Panc1 (cell line): ENCODE measurements at regions not wholly inside any gene's neighbourhood (a gene's known extent, or its start where the extent isn't known, plus 50 kb on each side); places are given as distances from the start of the nearest gene placed in this dataset.

ENCODE experiments used
- ATAC-seq: fragments of 200-7000 bp; cut with Tn5 transposase; 2 replicates; pipeline ENCODE4 v1.9.1; 2020; ENCODE audit warnings: mild to moderate bottlenecking, moderate library complexity
- BruUV-seq: library from RNA; stranded (reverse); fragments of 400-500 nt; replicated peaks from 2 replicates; lab custom pipeline; 2021; lab: Mats Ljungman, UMichigan
- CTCF ChIA-PET: fragments of 300-600 bp; sonication (Branson Sonifier 250); formaldehyde crosslinking; loops from one replicate; lab custom pipeline; 2022; ENCODE audit warnings: antibody characterized with exemption; lab: Charles Lee
- POLR2A ChIA-PET: fragments of 300-600 bp; sonication (Branson Sonifier 250); formaldehyde crosslinking; loops from one replicate; lab custom pipeline; 2022; ENCODE audit warnings: antibody characterized with exemption; lab: Charles Lee
- DNase-seq: peaks from one replicate; pipeline ENCODE4 v3.0.0-alpha.2; 2010; ENCODE audit warnings: low read depth, low spot score
- H3K27ac ChIP-seq: 2 replicates; pipeline ENCODE4 v1.5.1; 2011; ENCODE audit warnings: mild to moderate bottlenecking, low read length, inconsistent platforms
- H3K27me3 ChIP-seq: fragments of 200-500 bp; sonication (Bioruptor generic); 2 replicates; pipeline ENCODE4 v1.6.0; 2014; ENCODE audit warnings: low read length, inconsistent platforms; ENCODE audit not compliant: control insufficient read depth, insufficient read depth
- H3K36me3 ChIP-seq: fragments of 200-500 bp; sonication (Bioruptor generic); 2 replicates; pipeline ENCODE4 v1.5.1; 2014; ENCODE audit warnings: inconsistent platforms, mild to moderate bottlenecking, low read length, moderate library complexity; ENCODE audit not compliant: control insufficient read depth, insufficient read depth
- H3K4me1 ChIP-seq: 2 replicates; pipeline ENCODE4 v1.5.1; 2011; ENCODE audit warnings: inconsistent platforms, mild to moderate bottlenecking, low read length, moderate library complexity; ENCODE audit not compliant: control insufficient read depth, insufficient read depth
- H3K4me3 ChIP-seq, 2 experiments: 2 replicates each; pipeline ENCODE4 v1.5.1; 2011 to 2012; ENCODE audit warnings: low read depth in 2 of 2, low read length in 2 of 2, mild to moderate bottlenecking in 2 of 2, inconsistent platforms in 1 of 2, moderate library complexity in 1 of 2
- H3K9me3 ChIP-seq: fragments of 200-500 bp; sonication (Bioruptor generic); 2 replicates; pipeline ENCODE4 v1.5.1; 2014; ENCODE audit warnings: low read depth, mild to moderate bottlenecking, inconsistent platforms, low read length, moderate library complexity; ENCODE audit not compliant: control insufficient read depth, insufficient read depth
- POLR2AphosphoS5 ChIP-seq: IDR thresholded peaks from 2 replicates; pipeline ENCODE4 v1.6.1; 2012; ENCODE audit warnings: mild to moderate bottlenecking, low read depth, low read length, moderate library complexity
- SIN3A ChIP-seq: IDR thresholded peaks from 2 replicates; pipeline ENCODE4 v1.6.1; 2012; ENCODE audit warnings: low read depth, mild to moderate bottlenecking, low read length, moderate library complexity, borderline replicate concordance; ENCODE audit not compliant: insufficient read depth
- TCF7L2 ChIP-seq: IDR thresholded peaks from 2 replicates; pipeline ENCODE4 v1.6.1; 2011; ENCODE audit warnings: mild to moderate bottlenecking, low read depth, low read length, inconsistent platforms
- in situ Hi-C: cut with HindIII; loops from 2 replicates; pipeline ENCODE4 v1.10.0; 2016; ENCODE audit warnings: low sequenced_read_pairs, low pct_unique_long_range_greater_than_20kb
- intact Hi-C: fragments of 100-400 bp; cut with micrococcal nuclease; formaldehyde crosslinking; loops from one replicate; pipeline ENCODE4 v1.10.0; 2022; ENCODE audit not compliant: unreplicated experiment
- TF ChIP-seq, protein P1 (sequence below), 2 experiments: IDR thresholded peaks; 2 replicates each; pipeline ENCODE4 v1.6.1; 2011 to 2012; ENCODE audit warnings: low read depth in 2 of 2, control low read depth in 1 of 2, low read length in 1 of 2, mild to moderate bottlenecking in 1 of 2, moderate library complexity in 1 of 2; ENCODE audit not compliant: insufficient read depth in 1 of 2
- TF ChIP-seq, protein P2 (sequence below): fragments of 450-650 bp; IDR thresholded peaks from 2 replicates; pipeline ENCODE4 v1.5.1; 2017; ENCODE audit warnings: mild to moderate bottlenecking

DNA sequence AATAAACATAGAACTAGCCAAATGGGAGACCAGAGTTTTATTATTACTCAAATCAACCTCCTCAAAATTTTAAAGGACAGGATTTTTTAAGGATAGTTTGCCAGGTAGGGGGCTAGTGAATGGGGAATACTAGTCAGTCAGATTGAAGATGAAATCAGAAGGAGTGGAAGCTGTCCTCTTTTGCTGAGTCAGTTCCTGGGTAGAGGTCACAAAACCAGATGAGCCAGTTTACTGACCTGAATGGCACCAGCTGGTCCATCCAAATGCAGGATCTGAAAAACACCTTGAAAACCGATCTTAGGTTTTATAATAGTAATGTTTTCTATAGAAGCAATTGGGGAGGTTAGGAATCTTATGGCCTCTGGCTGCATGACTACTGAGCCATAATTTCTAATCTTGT is 558.2 kb downstream of the PKHD1 start:
- DNase-seq (no peak), ATAC-seq (no peak)
- ChIA-PET CTCF (no interaction called here), POLR2A (no interaction called here)
- H3K4me3 ChIP-seq, result no peak overlapping the region
- H3K27me3 ChIP-seq, result no peaks in the 10 kb centered on the region
- no peaks in the 10 kb centered on the region for H3K36me3 ChIP-seq
- no peak for TF ChIP-seq TCF7L2
- no peak for TF ChIP-seq POLR2AphosphoS5
- no peak for TF ChIP-seq SIN3A
- TF ChIP-seq, protein P1, sequence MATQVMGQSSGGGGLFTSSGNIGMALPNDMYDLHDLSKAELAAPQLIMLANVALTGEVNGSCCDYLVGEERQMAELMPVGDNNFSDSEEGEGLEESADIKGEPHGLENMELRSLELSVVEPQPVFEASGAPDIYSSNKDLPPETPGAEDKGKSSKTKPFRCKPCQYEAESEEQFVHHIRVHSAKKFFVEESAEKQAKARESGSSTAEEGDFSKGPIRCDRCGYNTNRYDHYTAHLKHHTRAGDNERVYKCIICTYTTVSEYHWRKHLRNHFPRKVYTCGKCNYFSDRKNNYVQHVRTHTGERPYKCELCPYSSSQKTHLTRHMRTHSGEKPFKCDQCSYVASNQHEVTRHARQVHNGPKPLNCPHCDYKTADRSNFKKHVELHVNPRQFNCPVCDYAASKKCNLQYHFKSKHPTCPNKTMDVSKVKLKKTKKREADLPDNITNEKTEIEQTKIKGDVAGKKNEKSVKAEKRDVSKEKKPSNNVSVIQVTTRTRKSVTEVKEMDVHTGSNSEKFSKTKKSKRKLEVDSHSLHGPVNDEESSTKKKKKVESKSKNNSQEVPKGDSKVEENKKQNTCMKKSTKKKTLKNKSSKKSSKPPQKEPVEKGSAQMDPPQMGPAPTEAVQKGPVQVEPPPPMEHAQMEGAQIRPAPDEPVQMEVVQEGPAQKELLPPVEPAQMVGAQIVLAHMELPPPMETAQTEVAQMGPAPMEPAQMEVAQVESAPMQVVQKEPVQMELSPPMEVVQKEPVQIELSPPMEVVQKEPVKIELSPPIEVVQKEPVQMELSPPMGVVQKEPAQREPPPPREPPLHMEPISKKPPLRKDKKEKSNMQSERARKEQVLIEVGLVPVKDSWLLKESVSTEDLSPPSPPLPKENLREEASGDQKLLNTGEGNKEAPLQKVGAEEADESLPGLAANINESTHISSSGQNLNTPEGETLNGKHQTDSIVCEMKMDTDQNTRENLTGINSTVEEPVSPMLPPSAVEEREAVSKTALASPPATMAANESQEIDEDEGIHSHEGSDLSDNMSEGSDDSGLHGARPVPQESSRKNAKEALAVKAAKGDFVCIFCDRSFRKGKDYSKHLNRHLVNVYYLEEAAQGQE (IDR thresholded peaks at IDR 0.05; ENCODE audit: insufficient read depth in 1 of 2, low read depth in 2 of 2, low read length in 1 of 2), result no peak
- TF ChIP-seq, protein P2, sequence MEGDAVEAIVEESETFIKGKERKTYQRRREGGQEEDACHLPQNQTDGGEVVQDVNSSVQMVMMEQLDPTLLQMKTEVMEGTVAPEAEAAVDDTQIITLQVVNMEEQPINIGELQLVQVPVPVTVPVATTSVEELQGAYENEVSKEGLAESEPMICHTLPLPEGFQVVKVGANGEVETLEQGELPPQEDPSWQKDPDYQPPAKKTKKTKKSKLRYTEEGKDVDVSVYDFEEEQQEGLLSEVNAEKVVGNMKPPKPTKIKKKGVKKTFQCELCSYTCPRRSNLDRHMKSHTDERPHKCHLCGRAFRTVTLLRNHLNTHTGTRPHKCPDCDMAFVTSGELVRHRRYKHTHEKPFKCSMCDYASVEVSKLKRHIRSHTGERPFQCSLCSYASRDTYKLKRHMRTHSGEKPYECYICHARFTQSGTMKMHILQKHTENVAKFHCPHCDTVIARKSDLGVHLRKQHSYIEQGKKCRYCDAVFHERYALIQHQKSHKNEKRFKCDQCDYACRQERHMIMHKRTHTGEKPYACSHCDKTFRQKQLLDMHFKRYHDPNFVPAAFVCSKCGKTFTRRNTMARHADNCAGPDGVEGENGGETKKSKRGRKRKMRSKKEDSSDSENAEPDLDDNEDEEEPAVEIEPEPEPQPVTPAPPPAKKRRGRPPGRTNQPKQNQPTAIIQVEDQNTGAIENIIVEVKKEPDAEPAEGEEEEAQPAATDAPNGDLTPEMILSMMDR, result no peak
- H3K27ac ChIP-seq, result no peak overlapping the region
- no peaks in the 10 kb centered on the region for H3K9me3 ChIP-seq
- intact Hi-C loops (no loop called here), in situ Hi-C loops (no loop called here)
- H3K4me1 ChIP-seq, result no peaks in the 10 kb centered on the region
- BruUV-seq, result no TSS peak

DNA sequence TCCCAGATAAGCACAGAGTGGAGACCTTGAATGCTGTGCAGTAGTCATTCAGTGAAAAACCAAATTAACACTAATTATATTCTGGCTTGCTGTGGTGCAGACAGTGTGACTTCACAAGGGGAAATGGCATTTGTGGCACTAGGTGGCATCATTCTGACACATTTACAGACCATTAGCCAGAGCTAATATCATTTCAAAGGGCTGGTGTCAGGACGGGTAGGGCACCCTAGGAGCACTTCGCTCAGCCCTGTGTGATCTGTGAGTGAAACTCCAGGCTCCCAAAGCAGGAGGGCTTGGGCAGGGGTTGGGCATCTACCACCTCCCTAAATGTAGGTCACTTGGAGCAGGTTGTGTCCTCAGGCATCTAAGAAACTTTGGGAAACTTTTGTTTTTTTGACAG is 555.8 kb downstream of the PKHD1 start:
- DNase-seq (no peak), ATAC-seq (no peak)
- TF ChIP-seq, protein P2, result no peak
- TF ChIP-seq, protein P1 (IDR thresholded peaks at IDR 0.05; ENCODE audit: insufficient read depth in 1 of 2, low read depth in 2 of 2, low read length in 1 of 2), result no peak
- TF ChIP-seq TCF7L2 (no peak), SIN3A (no peak), POLR2AphosphoS5 (no peak)
- Histone ChIP-seq H3K36me3 (no peaks in the 10 kb centered on the region), H3K27me3 (no peaks in the 10 kb centered on the region), H3K9me3 (no peaks in the 10 kb centered on the region), H3K27ac (no peak overlapping the region), H3K4me3 (no peak overlapping the region), H3K4me1 (no peaks in the 10 kb centered on the region)
- in situ Hi-C loops (no loop called here), intact Hi-C loops (no loop called here)
- ChIA-PET POLR2A (no interaction called here), CTCF (no interaction called here)
- BruUV-seq, result no TSS peak
